Transverse colon (tissue), 4 donors: ENCODE measurements at regions not wholly inside any gene's neighbourhood (a gene's known extent, or its start where the extent isn't known, plus 50 kb on each side); places are given as distances from the start of the nearest gene placed in this dataset.

Experiments
- EP300 ChIP-seq: sonication (generic); formaldehyde crosslinking; IDR thresholded peaks from one replicate; pipeline ENCODE4 v1.6.1; 2017; ENCODE audit warnings: antibody characterized with exemption, low read depth
- POLR2A ChIP-seq: fragments of 450-650 bp; IDR thresholded peaks from one replicate; pipeline ENCODE4 v1.6.1; 2016; ENCODE audit warnings: antibody characterized with exemption, mild to moderate bottlenecking, moderate library complexity
- POLR2AphosphoS5 ChIP-seq, 3 donors: sonication (generic); formaldehyde crosslinking; IDR thresholded peaks; one replicate each; pipeline ENCODE4 v1.6.1; 2016; ENCODE audit warnings: antibody characterized with exemption in 3 of 3
- TF ChIP-seq, protein P1 (sequence below), 5 experiments: fragments of 200-600 bp in 3 of 5; fragments of 450-650 bp in 2 of 5; sonication (generic) in 3 of 5; IDR thresholded peaks; 1 replicate in 2 of 5; 2 replicates in 3 of 5; pipeline ENCODE4 v1.5.1; 2016 to 2017; ENCODE audit warnings: antibody characterized with exemption in 5 of 5, inconsistent platforms in 3 of 5, mild to moderate bottlenecking in 2 of 5, moderate library complexity in 1 of 5

DNA sequence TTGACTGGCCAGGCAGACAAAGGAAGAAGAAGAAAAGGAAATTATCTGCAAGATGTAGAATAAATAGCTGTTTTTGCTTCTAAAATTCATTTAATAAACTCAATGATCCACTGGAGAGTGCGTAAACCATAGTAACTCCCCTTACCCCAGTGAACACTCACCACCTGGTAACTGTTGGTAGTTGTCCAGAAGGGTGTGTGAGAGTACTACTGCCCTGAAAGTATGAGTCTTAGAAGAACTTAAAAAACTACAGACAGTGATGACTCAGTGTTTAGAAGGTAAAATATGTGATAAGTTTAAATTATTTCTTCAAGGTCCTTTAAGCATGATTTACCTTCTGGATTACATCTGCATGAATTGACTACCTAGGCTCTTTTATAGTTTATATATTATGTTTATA, 53.0 kb upstream of the SEMA3A start:
- TF ChIP-seq, protein P1, sequence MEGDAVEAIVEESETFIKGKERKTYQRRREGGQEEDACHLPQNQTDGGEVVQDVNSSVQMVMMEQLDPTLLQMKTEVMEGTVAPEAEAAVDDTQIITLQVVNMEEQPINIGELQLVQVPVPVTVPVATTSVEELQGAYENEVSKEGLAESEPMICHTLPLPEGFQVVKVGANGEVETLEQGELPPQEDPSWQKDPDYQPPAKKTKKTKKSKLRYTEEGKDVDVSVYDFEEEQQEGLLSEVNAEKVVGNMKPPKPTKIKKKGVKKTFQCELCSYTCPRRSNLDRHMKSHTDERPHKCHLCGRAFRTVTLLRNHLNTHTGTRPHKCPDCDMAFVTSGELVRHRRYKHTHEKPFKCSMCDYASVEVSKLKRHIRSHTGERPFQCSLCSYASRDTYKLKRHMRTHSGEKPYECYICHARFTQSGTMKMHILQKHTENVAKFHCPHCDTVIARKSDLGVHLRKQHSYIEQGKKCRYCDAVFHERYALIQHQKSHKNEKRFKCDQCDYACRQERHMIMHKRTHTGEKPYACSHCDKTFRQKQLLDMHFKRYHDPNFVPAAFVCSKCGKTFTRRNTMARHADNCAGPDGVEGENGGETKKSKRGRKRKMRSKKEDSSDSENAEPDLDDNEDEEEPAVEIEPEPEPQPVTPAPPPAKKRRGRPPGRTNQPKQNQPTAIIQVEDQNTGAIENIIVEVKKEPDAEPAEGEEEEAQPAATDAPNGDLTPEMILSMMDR (IDR thresholded peaks at IDR 0.05): no peak
- TF ChIP-seq POLR2A (no peak), POLR2AphosphoS5 (IDR thresholded peaks at IDR 0.05) (no peak), EP300 (no peak)
